ENCODE measurements at regions not wholly inside any gene's neighbourhood (a gene's known extent, or its start where the extent isn't known, plus 50 kb on each side); places are given as distances from the start of the nearest gene placed in this dataset.

DNA sequence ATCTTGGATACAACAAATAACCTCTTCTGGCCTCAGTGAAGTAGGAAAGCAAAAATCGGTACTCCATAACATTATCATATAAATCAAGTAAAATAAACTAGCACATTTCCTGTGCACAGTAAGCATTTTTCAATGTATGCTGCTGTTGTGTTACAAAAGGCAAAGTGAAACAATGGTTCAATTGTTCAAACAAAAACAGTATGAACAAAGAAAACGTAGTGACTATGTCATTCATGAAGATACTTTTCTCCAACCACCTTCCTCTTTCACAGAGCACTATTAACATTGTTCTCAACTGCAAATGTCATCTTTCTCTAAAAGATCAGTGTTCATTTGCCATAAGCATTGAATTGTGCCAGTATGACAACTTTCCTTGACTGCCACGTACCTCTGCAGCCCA, 318.6 kb upstream of the PRDM1 start (continued):
- TF ChIP-seq ZNF703 (CRISPR knock-in tag; IDR thresholded peaks at IDR 0.05; ENCODE audit: borderline replicate concordance) (no peak), NRL (CRISPR knock-in tag; IDR thresholded peaks at IDR 0.05; ENCODE audit: borderline replicate concordance) (no peak), ZBTB1 (CRISPR knock-in tag; IDR thresholded peaks at IDR 0.05; ENCODE audit: borderline replicate concordance) (no peak)
- TF ChIP-seq, protein P1, sequence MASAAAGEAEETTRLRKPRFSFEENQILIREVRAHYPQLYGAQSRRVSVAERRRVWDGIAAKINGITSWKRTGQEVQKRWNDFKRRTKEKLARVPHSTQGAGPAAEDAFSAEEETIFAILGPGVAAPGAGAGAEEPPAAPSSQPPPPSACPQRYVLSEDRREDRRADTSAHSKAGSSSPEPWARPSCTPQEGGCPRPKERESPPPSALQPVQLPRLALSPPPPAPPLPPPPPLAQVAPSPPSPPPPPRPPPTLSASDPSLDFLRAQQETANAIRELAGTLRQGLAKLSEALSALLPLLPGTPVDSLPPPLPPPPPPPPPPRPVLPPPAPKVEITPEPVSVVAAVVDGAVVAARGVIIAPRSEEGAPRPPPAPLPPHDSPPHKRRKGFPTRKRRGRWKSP (CRISPR knock-in tag; IDR thresholded peaks at IDR 0.05), result no peak
- TF ChIP-seq, protein P2, sequence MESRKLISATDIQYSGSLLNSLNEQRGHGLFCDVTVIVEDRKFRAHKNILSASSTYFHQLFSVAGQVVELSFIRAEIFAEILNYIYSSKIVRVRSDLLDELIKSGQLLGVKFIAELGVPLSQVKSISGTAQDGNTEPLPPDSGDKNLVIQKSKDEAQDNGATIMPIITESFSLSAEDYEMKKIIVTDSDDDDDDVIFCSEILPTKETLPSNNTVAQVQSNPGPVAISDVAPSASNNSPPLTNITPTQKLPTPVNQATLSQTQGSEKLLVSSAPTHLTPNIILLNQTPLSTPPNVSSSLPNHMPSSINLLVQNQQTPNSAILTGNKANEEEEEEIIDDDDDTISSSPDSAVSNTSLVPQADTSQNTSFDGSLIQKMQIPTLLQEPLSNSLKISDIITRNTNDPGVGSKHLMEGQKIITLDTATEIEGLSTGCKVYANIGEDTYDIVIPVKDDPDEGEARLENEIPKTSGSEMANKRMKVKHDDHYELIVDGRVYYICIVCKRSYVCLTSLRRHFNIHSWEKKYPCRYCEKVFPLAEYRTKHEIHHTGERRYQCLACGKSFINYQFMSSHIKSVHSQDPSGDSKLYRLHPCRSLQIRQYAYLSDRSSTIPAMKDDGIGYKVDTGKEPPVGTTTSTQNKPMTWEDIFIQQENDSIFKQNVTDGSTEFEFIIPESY (CRISPR knock-in tag; IDR thresholded peaks at IDR 0.05), result no peak

GRCh38 chr6:105765239-105765638, 320.9 kb upstream of the PRDM1 start:
- BruUV-seq (replicated peaks), result no TSS peak
- Histone ChIP-seq H3K27me3 (ENCODE audit: control insufficient read depth in 1 of 2, insufficient read depth in 2 of 2, low read length in 2 of 2) (no peaks in the 10 kb centered on the region), H3K36me3 (replicated peaks in 1 of 2; ENCODE audit: control insufficient read depth in 1 of 2, insufficient read depth in 2 of 2, low read length in 2 of 2) (no peaks in the 10 kb centered on the region), H3K4me2 (ENCODE audit: low read depth, low read length) (no peak overlapping the region), H2AFZ (ENCODE audit: low read length) (no peak overlapping the region), H3K9ac (ENCODE audit: insufficient read depth, low read depth, low read length) (no peak overlapping the region), H3K9me3 (ENCODE audit: low read length) (no peaks in the 10 kb centered on the region), H3K4me1 (ENCODE audit: insufficient read depth, low read length) (no peaks in the 10 kb centered on the region), H3K79me2 (ENCODE audit: insufficient read depth, low read length) (no peaks in the 10 kb centered on the region), H4K20me1 (ENCODE audit: insufficient read depth, low read length) (no peaks in the 10 kb centered on the region), H3K4me3 (replicated peaks in 1 of 3; ENCODE audit: insufficient read depth in 1 of 3, low read depth in 2 of 3, low read length in 3 of 3) (no peak overlapping the region), H3K27ac (ENCODE audit: extremely low read length, insufficient read depth, low read length) (no peak overlapping the region)
- no peak for TF ChIP-seq TERF1 (CRISPR knock-in tag; IDR thresholded peaks at IDR 0.05)
- TF ChIP-seq POGK (CRISPR knock-in tag; conservative IDR thresholded peaks at IDR 0.05), result no peak
- intact Hi-C loops (cut with micrococcal nuclease; ENCODE audit: unreplicated experiment), result no loop called here
- no peak for DNase-seq (ENCODE audit: low spot score)
- no peak for FAIRE-seq
- in situ Hi-C loops (cut with HindIII; ENCODE audit: extremely low pct_ligation_motif_present, low pct_unique_long_range_greater_than_20kb), result no loop called here
- no peak for ATAC-seq
- ChIA-PET CTCF (ENCODE audit: low intra/inter-chr PET ratio, low total read pairs) (no interaction called here), POLR2A (no interaction called here)
